IPS DF 6.9 (cell line): ENCODE measurements at regions not wholly inside any gene's neighbourhood (a gene's known extent, or its start where the extent isn't known, plus 50 kb on each side); places are given as distances from the start of the nearest gene placed in this dataset.
A peak's percentile ranks its signal among the peaks of the same experiment; 100 is the strongest.

Source experiments
- DNase-seq: peaks from one replicate; pipeline ENCODE4 v3.0.0-alpha.2; 2013; ENCODE audit warnings: low read depth, low spot score
- H3K27ac ChIP-seq: one replicate; pipeline ENCODE4 v1.5.1; 2013; ENCODE audit warnings: low read length, control low read depth
- H3K27me3 ChIP-seq: 2 replicates; pipeline ENCODE4 v1.6.1; 2013; ENCODE audit warnings: mild to moderate bottlenecking, low read length; ENCODE audit not compliant: control insufficient read depth, insufficient read depth
- H3K36me3 ChIP-seq: 2 replicates; pipeline ENCODE4 v1.6.1; 2013; ENCODE audit warnings: low read length; ENCODE audit not compliant: control insufficient read depth, insufficient read depth
- H3K4me1 ChIP-seq: 2 replicates; pipeline ENCODE4 v1.6.1; 2013; ENCODE audit warnings: low read length; ENCODE audit not compliant: control insufficient read depth, insufficient read depth
- H3K4me3 ChIP-seq: 2 replicates; pipeline ENCODE4 v1.5.1; 2013; ENCODE audit warnings: mild to moderate bottlenecking, low read length
- H3K9me3 ChIP-seq: 2 replicates; pipeline ENCODE4 v1.6.1; 2013; ENCODE audit warnings: low read length, inconsistent platforms; ENCODE audit not compliant: control insufficient read depth, insufficient read depth
- WGBS: extraction: QIAGEN DNeasy Blood & Tissue Kit; methylation state at CpG from one replicate; pipeline ENCODE4 v1.1.7; 2013; ENCODE audit warnings: mixed read lengths, missing lambda C conversion rate; ENCODE audit not compliant: insufficient read length, insufficient coverage; 5-methylcytosine and 5-hydroxymethylcytosine counted together

DNA sequence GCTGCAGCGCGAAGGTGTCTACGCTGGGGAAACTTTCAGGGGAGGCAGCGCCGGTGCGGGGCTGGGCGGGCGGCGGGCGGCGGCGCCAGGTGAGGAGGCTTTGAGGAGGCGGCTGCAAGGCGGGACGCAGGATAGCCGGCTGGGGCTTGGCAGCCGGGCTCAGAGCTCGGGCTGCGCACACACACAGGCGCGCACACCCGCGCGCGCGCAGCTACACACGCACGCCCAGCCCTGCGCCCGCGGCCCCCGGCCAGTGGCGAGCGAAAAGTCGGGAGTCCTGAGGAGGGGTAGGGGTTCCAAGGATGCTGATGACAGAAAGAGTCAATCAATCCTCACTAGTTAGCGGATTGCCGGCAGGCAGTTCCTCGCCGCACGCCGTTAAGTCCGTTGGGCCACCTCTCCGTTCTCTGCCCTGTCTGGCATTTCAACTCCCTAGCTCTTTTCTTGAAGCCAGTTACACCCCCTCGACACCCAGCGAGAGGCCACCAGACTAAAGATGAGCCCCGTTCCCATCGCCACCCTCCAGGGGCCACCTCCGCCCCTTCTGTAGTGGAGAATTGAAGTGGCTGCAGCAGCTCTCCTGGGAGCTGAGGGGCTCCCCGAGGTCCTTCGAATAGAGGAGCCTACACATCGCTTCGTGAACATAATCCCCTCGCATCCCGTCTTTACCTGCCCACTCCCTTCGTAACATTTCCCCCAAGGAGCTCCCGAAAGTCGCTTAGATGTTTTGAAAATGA, 1640.3 kb upstream of the C9orf72 start, which contains the start of gene LINGO2:
Gene LINGO2 (minus strand): TSS at position 185 of the 737 bp plus-strand sequence.
- no CpG with 5 or more reads among the region's 57 CpGs for whole genome bisulfite sequencing
- no peaks in the 10 kb centered on the region for H3K9me3 ChIP-seq
- H3K4me1 ChIP-seq = no peaks in the 10 kb centered on the region
- no peaks in the 10 kb centered on the region for H3K36me3 ChIP-seq
- peak within 1 kb of the TSS; percentile 61; the same call in 1 of the 2 replicates for H3K4me3 ChIP-seq
- H3K27me3 ChIP-seq = peaks cover 4% of the 10 kb centered on the region; the same call in 1 of the 2 replicates
- peak; percentile 35 for DNase-seq
- H3K27ac ChIP-seq = no peak within 1 kb of the TSS

DNA sequence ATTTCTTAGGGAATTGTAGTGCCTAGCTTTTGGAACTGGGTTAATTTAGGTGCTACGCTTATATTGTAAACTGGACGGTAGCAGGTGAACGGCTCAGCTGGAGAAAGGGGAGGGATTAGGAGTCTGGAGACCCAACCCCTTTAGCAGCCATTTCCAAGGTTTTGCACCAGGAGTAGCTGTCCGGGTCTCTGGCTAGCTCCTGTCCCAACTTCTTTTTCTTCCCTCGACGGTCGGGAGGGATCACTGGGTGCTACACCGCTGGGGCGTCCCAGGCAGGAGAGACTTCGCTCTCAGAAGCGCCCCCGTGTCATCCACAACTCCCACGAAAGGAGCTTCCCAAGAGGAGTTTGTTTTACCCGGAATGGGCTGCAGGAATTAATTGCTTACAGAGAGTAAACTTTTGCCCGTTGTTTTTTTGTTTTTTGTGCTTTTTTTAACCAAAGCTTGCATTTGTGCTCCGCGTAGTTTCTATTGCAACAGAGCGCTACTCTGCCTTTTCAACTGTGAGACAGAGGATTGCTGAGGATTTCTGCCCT, 1640.9 kb upstream of the C9orf72 start:
- Histone ChIP-seq H3K9me3 (no peaks in the 10 kb centered on the region), H3K4me3 (peak overlapping the region; percentile 61; the same call in 1 of the 2 replicates), H3K27me3 (peaks cover 4% of the 10 kb centered on the region; the same call in 1 of the 2 replicates), H3K36me3 (no peaks in the 10 kb centered on the region), H3K4me1 (no peaks in the 10 kb centered on the region), H3K27ac (no peak overlapping the region)
- WGBS = no CpG with 5 or more reads among the region's 18 CpGs
- peak; percentile 76 for DNase-seq

DNA sequence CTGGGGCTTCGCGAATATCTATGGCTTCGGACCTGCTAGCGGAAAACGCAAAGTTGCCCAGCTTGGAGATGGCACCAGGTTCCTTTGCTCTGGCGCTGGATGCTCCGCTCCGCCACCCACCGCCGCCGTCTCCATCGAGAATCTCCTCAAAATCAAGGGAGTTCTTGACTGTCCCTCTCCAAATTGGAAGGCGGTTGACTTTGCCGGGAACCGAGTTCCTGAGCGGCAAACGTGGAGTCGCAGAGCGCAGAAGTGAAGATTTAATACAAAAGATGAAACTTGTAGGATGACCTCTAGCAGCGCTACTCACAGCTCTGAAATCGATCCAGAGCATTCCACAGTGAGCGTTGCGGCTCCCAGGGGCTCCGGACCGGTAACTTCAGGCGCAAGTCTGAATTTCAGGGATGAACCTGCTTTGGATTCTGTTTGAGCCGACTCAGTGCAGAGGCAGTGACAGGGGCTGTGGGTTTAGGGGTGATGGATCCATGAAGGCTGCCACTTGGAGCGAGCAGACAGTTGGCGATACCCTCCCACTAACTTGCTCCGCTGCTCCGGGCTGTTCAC, 1641.5 kb upstream of the C9orf72 start:
- Histone ChIP-seq H3K9me3 (no peaks in the 10 kb centered on the region), H3K27me3 (peaks cover 4% of the 10 kb centered on the region; the same call in 1 of the 2 replicates), H3K36me3 (no peaks in the 10 kb centered on the region), H3K4me1 (no peaks in the 10 kb centered on the region), H3K27ac (no peak overlapping the region), H3K4me3 (peak overlapping the region; percentile 61; the same call in 1 of the 2 replicates)
- DNase-seq = peak; percentile 7
- WGBS = no CpG with 5 or more reads among the region's 31 CpGs

DNA sequence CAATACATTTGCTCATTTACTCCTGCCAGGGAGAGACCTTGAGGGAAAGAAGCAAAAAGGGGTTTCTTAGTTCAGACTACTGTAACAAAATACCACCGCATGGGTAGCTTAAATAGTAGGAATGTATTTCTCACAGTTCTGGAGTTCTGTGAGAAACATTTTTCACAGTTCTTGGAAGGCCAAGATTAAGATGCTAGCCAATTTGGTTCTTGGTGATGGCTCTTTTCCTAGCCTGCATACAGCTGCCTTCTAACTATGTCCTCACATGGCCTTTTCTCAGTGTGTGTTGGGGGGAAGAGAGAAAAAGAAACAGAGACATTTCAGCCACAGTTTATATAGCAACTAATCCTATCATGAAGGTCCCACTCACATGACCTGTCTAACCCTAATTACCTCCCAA, 1644.7 kb upstream of the C9orf72 start:
- no peaks in the 10 kb centered on the region for H3K4me1 ChIP-seq
- H3K27ac ChIP-seq = no peak overlapping the region
- H3K9me3 ChIP-seq = no peaks in the 10 kb centered on the region
- peaks cover 4% of the 10 kb centered on the region; the same call in 1 of the 2 replicates for H3K27me3 ChIP-seq
- WGBS = no CpG with 5 or more reads among the region's 1 CpG
- DNase-seq = no peak
- H3K4me3 ChIP-seq = no peak overlapping the region
- no peaks in the 10 kb centered on the region for H3K36me3 ChIP-seq

DNA sequence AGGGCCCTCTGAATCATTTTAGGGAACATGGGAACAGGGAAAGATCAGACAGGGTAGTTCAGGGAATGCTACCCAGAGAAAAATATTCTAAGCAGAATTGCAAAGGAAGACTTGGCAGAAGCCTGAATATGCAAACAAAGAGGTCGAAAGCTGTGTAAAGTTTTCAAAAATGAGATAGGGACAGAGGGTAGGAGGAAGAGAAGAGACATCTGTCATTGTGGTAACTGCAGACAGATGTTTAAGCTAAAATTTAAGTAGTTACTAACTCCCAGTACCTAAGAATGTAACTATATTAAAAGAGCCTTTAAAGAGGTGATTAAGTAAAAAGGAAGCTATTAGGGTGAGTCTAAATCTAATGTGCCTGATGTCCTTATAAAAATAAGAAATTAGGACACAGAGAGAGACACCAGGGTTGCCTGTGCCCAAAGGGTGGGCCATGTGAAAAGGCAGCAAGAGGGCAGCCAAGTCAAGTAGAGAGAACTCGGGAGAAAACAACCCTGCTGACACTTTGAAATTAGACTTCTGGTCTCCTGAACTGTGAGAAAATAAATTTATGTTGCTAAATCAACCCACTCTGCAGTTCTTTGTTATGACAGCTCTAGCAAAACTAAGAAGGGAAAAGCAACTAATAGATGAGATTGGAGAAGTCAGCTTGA, 1647.4 kb upstream of the C9orf72 start:
- Histone ChIP-seq H3K9me3 (no peaks in the 10 kb centered on the region), H3K4me1 (no peaks in the 10 kb centered on the region), H3K27ac (no peak overlapping the region), H3K27me3 (no peaks in the 10 kb centered on the region), H3K36me3 (no peaks in the 10 kb centered on the region), H3K4me3 (no peak overlapping the region)
- no CpG with 5 or more reads among the region's 2 CpGs for WGBS
- DNase-seq = no peak

DNA sequence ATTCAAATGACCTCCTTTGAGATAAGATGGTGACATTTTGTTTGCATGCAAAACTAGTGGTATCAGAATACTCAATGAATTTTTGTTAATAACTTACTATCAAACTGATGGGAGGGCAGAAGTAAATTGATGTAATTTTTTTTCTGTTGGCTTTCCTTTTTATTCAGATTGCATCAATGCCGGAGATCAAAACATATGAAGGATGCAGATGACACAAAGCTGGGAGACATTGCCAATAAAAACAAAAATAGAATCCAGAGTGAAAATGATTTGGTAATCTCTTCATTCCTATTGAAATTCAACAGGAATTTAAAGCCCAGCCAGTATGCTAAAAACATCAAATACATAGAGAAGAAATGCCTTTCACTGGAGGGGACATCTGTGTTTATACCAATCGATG, 1655.3 kb upstream of the C9orf72 start:
- no peaks in the 10 kb centered on the region for H3K9me3 ChIP-seq
- no peak for DNase-seq
- H3K36me3 ChIP-seq = no peaks in the 10 kb centered on the region
- H3K27ac ChIP-seq = no peak overlapping the region
- WGBS = no CpG with 5 or more reads among the region's 2 CpGs
- H3K4me1 ChIP-seq = no peaks in the 10 kb centered on the region
- H3K4me3 ChIP-seq = no peak overlapping the region
- no peaks in the 10 kb centered on the region for H3K27me3 ChIP-seq

DNA sequence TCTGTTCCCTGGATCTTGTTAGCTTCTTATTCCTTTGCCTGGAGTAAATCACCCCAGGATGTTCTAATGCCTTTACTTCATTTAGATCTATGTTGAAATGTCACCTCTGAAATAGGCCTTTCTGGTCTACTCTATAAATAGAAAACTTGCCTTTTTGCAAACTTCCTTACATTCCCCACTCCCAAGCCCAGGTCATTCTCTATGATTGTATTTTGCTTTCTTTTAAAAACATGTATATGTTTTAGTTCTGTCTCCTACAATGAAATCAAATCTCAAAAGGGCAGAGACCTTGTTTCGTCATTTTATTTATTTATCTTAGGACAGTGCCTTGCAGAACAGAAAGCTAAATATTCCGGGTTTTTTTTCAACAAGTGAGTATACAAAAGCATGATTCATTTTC, 1657.7 kb upstream of the C9orf72 start:
- no peak for DNase-seq
- no peak overlapping the region for H3K4me3 ChIP-seq
- H3K27me3 ChIP-seq = no peaks in the 10 kb centered on the region
- no CpG with 5 or more reads among the region's 2 CpGs for WGBS
- no peak overlapping the region for H3K27ac ChIP-seq
- H3K9me3 ChIP-seq = no peaks in the 10 kb centered on the region
- no peaks in the 10 kb centered on the region for H3K4me1 ChIP-seq
- no peaks in the 10 kb centered on the region for H3K36me3 ChIP-seq

DNA sequence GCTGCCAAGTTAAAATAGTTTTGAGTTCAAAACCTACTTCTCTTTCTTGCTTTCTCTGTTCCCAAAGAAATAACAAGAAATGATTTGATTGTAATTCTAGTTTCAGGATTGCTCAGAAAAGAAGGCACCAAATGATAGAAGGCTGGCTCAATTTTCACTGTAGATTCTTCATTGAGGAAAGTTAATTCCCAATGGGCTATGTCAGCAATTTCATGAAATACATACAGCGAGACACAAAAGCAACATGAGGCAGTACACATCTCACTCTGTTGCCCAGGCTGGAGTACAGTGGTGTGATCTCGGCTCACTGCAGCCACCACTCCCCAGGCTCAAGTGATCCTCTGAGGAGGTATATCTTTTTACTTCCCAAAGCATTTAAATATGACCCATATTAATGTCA, 1659.9 kb upstream of the C9orf72 start:
- Histone ChIP-seq H3K36me3 (no peaks in the 10 kb centered on the region), H3K4me1 (no peaks in the 10 kb centered on the region), H3K27ac (no peak overlapping the region), H3K27me3 (no peaks in the 10 kb centered on the region), H3K9me3 (no peaks in the 10 kb centered on the region), H3K4me3 (no peak overlapping the region)
- DNase-seq = no peak
- no CpG with 5 or more reads among the region's 2 CpGs for WGBS

DNA sequence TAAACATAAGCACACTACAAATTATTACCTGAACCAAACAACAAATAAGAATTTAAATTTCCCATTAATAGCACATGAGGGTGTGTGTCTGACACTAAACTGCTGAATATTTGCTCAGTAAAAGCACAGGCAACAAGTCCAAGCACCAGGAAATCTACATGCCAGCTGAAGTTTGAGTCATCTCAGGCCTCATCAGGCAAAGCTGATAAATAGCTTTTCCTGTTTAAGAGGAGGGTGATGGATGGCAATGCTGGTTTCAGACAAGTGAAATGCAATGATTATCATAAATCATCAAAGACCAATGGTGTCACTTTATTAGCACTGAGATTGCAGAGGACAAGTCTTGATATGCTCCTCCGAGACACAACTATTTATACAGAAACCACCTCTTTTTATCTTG, 1668.0 kb upstream of the C9orf72 start:
- no peaks in the 10 kb centered on the region for H3K4me1 ChIP-seq
- no peak overlapping the region for H3K27ac ChIP-seq
- no peaks in the 10 kb centered on the region for H3K36me3 ChIP-seq
- no CpG with 5 or more reads among the region's 1 CpG for WGBS
- H3K9me3 ChIP-seq = no peaks in the 10 kb centered on the region
- no peak overlapping the region for H3K4me3 ChIP-seq
- no peaks in the 10 kb centered on the region; the same call in 1 of the 2 replicates for H3K27me3 ChIP-seq
- DNase-seq = no peak

DNA sequence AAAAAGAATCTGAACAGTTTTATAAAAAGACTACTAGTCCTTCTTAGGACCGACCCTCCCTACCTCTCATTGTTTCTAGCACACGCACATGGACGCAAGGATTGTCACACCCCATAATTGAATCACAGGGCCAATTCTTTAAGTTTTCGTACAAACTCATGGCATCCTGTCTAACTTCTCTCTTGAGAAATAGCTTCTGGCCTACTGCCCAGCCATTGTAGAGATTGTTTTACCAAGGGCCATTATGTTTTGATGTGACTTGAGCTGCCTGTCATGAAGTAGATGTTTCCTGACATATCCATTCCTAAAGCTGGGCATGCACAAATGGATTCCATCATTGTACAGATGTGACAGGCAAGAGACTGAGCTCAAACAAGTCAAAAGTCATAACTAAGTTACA, 1672.1 kb upstream of the C9orf72 start:
- DNase-seq = no peak
- Histone ChIP-seq H3K4me3 (no peak overlapping the region), H3K4me1 (no peaks in the 10 kb centered on the region), H3K9me3 (no peaks in the 10 kb centered on the region), H3K27ac (no peak overlapping the region), H3K27me3 (no peaks in the 10 kb centered on the region; the same call in 1 of the 2 replicates), H3K36me3 (no peaks in the 10 kb centered on the region)
- no CpG with 5 or more reads among the region's 4 CpGs for WGBS
